Neural progenitor cell (in vitro differentiated cells): ENCODE measurements at regions not wholly inside any gene's neighbourhood (a gene's known extent, or its start where the extent isn't known, plus 50 kb on each side); places are given as distances from the start of the nearest gene placed in this dataset.

ENCODE experiments used
- CTCF ChIP-seq: fragments of 200-600 bp; sonication (generic); IDR thresholded peaks from 2 replicates; pipeline ENCODE4 v1.5.1; 2017; ENCODE audit warnings: antibody characterized with exemption, mild to moderate bottlenecking
- EZH2phosphoT487 ChIP-seq: fragments of 200-600 bp; sonication (generic); IDR thresholded peaks from 2 replicates; pipeline ENCODE4 v1.6.1; 2017; ENCODE audit warnings: antibody characterized with exemption

- TF ChIP-seq EZH2phosphoT487 (no peak), CTCF (no peak)
Measured at GRCh38 chr17:45641541-45641940, 142.6 kb upstream of the CRHR1 start.
